DMS153 treated with DMSO at 0.1 percent for 48 hours (cell line): ENCODE measurements at regions not wholly inside any gene's neighbourhood (a gene's known extent, or its start where the extent isn't known, plus 50 kb on each side); places are given as distances from the start of the nearest gene placed in this dataset.

ENCODE experiments used
- DNase-seq: peaks from one replicate; lab custom pipeline; 2025; ENCODE audit not compliant: unreplicated experiment; lab: John Stamatoyannopoulos, UW

DNA sequence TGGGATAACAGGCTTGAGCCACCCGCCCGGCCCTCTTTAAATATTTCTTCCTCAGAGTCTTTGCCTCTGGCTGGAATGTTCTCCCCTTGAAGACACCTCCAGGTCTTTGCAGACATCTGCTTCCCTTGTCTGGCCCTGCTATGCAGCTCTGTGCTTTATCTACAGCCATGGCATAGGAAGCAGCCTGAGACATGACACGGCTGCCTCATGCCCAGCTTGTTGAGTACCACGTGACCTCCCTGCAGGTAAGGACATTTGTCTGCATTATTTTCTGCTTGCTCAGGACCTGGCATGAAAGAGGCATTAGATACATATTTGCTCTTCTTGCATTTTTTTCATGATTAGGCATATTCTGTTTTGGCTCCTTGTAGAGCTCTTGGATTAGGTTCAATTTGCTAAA, 113.8 kb upstream of the KLF6 start:
- peak; percentile 46 for DNase-seq

DNA sequence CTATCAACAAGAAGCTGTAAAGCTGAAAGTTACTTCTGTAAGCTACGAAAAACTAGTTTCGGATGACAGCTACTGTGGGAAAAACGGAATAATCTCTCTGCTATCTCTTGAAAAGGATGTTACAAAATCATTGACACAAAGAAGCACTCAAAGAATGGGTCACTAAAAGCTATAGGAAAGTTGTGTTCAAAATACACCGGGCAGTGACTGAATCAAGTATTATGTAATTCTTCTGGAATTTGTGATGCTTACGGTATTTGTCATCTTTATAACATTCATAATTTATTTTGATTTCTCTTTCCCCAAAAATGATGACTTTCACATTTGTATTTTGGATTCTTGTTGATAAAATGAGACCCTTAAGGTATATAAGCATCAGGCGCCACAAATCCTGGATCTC, 112.1 kb upstream of the KLF6 start:
- no peak for DNase-seq

DNA sequence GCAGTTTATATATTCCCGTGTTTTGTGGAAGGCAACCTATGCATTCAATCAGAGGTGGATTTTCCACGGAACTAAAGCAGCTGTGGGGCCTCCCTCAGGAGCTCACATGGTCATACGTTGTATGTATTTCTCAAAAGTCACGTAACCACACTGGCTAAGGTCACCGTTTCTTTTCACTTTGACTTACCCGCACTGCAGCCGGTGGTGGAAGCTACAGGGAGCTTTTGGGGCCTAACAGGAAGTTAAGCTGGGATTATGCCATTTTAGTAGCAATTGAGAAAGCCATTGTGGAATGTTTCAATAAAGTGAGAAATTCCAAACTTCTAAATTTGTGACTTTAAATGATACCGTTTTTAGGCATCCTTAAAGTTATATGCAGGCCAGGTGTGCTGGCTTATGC, 111.2 kb upstream of the KLF6 start:
- no peak for DNase-seq

DNA sequence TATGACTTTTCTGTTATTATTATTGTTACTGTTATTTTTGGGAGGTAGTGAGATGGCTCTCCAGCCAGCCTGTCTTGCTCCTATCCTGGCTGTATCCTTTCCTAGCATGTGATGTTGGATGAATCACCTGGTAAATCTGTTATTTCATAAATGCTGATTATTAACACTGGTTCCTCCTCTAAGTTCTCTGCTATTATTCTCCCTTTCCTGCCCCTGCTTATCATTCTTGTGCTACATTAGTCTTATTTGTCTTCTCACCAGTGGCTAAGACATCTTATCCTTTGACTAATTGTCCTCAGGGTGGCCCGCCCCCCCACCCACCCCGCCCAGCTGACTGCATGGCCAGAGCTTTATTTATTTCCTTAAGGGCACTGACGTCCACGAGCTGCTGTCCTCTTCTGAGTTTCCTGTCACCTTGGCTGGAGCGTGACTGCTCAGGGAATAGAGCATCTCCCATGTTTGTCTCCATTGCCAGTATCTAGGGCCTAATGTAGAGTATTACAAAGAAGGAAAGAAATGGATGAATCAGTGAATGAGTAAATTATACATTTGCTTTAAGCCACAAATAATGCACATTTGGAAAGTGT, 110.1 kb upstream of the KLF6 start:
- no peak for DNase-seq

DNA sequence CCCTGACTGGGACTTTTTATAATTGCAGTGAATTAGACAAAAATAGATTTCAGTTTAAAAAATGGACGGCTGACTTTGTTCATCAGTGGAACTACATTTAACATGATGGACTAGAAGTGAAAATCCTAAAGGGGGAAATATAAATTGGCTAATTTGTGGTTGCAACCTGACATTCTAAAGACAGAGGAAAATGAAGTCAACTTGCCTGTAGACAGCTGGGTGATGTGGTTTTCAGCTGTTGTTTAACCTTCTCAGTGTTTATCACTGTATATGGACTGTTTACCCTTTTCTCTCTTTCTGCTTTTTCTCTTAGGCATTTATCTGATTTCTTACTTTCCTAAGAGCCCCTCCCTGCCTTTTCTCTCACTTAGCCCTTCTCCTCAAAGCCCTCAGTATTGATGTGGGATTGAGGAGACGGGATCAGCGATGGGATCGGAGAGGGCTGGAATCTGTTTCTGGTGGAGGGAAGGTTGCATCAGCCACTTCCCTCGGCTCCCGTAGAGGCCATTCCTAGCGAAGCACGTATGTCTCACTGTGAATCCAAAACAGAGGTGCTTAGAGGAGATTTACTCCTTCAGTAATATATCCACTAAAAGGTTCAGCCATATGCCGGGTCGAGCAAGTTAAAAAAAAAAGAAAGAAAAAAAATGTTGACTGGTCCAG, 109.0 kb upstream of the KLF6 start:
- no peak for DNase-seq

DNA sequence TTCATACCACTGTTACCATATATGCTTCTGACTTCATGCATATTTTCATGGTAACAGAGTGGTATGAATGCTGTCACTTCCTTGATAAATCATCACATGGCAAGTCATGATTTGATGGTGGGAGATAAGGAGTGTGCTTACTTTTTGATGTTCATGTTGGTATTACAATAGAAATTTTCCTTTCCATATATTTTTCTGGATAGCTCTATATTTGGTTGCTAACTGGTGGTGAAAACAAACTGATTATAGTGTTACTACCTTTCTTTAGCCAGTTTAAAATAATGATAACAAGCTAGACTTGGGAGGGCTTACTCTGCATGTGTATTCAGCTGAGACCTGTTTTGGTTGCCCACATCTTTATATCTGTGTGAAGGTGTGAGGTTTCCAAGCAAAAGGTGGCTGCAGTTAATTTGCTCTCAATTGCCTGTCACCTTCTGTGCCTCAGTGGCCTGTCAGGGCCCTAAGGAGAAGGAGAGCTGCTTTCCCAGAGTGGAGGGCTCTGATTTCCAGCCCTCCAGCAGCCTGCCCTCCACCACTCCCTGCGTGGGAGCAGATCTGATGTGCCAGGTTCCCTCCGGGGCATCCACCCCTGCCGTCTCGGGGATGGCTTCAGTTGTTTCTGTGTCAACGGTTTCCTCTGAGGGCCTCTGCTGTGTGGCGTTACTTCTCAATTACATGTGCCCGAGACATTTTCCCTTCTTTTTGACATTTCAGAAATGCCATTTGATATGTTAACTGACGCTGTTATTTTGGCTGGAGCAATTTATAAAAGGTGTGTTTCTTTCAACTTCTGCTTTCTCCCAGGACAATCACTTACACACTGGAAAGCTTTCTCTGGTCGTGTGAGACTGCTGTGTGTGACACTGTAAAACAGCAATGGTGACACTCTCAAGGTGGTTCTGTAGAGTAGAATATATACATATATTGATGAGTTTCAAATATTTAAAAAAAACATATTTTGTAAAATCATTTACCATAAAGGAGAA, 107.7 kb upstream of the KLF6 start:
- no peak for DNase-seq

DNA sequence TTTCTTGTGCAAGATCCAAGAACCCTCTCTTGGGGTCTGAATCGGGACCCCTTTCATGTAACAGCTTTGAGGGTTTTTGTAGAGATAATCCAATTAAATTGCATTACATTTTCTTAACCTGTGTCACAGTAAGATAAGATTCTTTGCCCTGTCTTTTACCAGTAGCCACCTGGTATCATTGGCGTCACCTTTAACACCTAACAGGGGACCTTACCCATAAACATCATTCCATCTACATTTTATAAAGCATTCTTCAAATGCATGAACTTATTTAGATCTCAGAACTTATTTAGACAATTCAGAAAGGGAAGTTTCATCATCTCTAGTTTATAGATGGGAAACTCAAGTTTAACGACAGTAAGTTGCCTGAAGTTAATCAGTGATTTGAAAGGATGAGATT, 106.4 kb upstream of the KLF6 start:
- no peak for DNase-seq

DNA sequence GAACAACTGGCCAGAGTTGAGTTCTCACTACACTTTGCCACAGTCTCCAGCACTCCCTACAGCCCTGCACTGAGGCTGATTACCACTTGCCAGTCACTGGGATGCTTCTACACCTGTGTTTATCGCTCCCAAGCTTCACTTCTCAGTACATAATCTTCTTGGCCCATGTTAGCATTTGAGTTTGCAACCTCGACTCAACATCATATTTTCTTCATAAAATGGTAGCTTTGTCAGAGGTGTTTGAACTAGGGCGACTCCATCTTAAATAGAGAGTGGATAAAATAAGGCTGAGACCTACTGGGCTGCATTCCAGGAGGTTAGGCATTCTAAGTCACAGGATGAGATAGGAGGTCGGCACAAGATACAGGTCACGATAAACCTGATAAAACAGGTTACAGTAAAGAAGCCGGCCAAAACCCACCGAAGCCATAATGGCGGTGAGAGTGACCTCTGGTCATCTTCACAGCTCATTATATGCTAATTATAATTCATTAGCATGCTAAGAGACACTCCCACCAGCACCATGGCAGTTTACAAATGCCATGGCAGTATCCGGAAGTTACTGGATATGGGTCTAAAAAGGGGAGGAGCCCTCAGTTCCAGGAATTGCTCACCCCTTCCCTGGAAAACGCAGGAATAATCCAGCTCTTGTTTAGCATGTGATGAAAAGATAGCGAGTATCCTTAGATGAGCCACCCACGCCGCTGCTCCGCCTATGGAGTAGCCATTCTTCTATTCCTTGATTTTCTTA, 105.8 kb upstream of the KLF6 start:
- DNase-seq: no peak

DNA sequence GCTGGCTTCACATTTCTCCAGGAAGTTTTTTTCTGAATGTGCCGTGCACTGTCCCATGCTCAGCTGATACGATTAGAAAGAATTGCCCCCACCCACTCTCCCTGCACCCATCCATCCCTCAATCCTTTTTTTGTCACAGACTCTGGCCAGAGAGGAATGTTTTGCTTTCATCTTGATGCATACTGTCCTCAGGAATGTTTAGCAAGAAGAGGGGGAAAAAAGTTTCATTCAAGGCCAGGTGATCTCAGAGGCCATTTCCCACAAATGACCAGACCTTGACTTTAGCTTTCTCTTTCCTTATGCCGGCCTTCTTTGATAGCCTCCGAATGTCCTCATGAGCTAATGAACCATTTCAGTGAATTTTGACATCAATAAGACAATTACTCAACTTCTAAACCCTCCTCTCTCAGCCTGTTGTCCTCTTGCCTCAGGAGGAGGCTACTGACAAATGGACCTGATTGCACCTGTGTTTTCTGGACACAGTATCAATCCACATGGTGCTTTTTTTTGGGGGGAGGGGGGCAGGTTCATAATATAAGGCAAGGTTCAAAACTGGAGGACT, 105.0 kb upstream of the KLF6 start:
- no peak for DNase-seq

DNA sequence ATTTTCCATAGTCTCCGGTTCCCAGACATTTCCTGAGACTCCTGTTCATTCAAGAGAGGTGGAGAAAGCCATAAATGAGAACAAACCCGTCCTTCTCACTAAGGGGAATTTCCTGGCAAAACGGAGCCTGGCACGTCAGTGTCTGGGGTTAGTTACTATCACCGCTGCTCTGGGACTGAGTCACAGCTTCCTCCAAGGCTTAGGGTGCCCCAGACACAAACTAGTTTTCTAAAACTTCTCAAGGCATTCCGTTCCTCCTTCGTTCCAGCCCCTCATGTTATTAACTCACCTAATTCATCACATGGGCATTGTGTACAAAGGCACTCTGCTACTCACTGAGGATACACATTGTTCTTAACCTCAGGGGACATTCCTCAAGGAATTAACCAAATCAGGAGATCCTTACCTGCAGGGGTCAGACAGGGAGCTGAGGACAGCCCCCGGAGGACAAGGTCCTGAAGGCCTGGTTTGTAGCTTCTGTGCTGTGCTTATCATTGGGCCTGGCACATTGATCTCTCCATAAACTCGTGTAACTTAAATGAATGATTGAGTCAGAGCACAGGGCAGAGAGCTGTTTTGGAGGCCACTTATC, 103.0 kb upstream of the KLF6 start:
- no peak for DNase-seq

DNA sequence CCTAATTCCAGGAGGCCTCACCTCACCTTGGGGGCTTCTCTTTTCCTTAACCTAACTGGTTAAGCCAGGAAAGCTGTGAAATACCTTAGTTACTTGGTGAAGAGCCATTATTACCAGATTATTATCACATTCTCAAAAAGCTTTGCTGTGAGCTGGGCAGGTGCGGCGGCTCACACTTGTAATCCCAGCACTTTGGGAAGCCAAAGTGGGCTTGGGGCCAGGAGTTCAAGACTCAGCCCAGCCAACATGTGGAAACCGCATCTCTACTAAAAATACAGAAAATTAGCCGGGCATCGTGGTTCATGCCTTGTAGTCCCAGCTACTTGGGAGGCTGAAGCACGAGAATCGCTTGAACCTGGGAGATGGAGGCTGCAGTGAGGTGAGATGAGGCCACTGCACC, 102.4 kb upstream of the KLF6 start:
- DNase-seq: no peak

DNA sequence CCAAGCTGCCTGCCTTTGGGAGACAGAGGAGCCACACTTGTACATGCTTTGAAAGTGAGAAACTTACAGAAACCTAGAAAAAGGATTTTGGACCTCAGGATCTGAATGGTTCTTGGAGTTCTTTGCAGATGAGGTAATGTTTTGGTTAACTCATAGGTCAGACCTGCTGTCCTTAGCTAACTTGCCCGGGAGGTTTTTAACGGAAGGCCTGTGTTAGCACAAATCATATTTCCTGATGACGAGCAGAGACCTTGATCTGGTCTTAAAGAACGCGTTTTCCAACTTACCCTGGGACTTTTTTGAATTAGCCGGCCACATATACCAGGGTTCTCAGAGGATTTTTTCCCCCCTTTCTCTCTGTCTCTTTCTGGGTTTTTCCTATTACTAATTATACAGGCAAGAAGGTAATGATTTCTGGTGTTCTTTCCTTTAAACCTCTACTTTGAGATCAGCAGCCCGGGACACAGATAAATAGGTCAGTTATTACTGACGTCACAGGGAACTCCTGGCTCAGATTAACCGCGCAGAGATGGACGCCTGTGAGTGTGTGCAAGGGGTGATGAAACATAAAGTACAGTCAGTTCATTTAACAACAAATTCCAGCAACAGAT, 101.7 kb upstream of the KLF6 start:
- DNase-seq: no peak

DNA sequence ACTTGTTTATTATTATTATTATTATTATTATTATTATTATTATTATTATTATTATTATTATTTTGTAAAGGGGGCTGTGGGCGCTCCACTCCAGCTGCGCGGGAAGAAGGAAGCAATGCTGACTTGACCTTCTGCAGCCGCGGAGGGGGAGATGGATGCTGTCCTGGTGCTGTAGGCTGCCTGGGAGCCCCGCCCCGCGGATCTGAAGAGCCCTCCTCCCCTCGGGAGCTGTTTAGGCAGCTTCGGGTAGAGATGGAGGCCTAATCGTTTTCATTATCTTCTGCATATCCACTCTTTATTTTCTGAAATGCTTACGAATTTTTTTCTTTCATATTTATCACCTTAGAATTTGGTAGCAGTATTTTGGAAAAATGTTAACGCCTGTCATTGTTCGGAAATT, 101.2 kb upstream of the KLF6 start:
- no peak for DNase-seq

DNA sequence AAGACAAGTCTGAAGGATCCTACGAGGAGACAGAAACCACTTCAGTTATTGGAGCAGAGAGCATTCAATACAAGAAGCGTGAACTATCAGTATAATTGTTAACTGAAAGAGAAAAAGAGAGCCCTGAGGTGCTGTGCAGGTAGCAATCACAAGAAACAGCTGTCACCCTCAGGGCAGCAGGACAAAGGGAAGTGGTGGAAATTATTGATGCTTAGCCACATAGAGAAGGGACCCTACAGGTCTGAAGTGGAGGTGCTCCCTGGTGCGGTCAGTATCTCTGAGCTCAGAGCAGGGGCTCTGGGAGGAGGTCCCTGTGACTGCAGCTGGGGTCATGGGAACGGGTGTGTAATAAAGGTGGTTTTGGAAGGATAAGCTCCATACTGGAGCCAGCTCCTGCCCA, 97.8 kb upstream of the KLF6 start:
- no peak for DNase-seq

DNA sequence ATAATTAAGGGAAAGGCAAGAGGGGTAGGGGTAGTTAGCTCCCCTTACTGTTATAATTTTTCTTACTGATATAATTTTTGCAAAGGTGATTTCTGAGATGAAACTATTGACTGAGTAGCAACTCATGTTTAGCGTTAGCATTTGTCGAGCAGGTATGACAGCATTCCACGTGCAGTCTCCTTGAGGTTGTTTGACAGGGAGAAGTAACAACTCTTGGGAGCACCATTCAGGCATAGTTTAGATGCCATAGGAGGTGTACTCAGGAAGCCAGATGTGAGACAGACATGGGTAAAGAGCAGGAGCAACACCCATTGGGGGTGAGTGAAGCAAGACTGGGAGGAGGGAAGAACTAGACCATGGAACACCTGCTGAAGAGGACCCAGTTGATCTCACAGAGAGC, 96.6 kb upstream of the KLF6 start:
- DNase-seq: no peak

DNA sequence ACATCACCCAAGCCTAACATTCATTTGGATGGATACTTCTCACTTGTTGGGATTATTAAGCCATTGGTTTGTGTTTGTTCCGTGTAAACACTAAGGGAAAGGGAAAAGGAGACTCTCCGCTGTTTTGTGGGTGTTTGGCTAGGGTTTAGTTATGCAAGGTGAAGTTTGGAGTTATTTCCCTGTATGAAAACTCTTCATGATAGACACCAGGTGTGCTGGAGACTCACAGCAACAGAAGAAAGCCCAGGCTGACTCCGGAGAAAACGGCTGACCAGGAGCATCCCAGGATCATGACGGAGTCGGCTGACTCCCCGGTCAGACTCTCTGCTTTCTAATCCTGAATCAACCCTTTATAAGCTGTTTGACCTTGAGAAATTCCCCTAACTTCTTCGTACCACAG, 94.1 kb upstream of the KLF6 start:
- DNase-seq: no peak

DNA sequence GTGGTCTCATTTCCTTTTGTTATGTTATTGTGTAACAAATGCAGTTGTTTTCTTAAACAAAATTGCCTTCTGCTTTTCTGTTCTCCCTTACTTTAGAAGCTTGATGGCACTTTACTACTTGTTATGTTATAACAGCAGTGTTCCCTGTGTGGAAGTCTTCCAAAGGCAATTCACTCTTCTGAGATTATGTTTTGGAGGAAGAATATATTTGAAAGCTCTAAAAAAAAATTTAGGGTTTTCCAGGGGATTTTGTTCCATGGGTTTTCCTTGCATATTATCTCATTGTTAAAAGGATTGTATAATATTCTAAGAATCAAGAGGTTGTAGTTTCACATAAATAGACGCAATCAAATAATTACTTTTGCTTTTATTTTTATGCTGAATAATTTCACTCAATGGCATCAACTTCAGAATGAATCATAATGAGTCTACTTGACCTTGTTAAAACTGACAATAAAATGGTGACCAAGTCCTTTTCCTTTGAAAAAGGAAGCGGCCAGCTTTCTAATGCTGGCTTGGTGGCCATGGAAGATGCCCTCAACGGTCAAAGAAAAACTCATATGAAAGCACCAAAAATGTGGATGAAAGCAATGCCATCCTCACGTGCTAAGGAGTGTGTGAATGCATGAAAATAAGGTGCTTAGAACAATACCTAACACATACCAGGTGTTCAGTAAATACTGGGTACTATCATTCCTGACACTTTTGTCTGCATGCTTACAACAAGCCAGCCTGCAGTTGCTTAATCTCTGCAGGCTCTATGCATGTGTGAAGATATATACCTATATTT, 92.4 kb upstream of the KLF6 start:
- no peak for DNase-seq

DNA sequence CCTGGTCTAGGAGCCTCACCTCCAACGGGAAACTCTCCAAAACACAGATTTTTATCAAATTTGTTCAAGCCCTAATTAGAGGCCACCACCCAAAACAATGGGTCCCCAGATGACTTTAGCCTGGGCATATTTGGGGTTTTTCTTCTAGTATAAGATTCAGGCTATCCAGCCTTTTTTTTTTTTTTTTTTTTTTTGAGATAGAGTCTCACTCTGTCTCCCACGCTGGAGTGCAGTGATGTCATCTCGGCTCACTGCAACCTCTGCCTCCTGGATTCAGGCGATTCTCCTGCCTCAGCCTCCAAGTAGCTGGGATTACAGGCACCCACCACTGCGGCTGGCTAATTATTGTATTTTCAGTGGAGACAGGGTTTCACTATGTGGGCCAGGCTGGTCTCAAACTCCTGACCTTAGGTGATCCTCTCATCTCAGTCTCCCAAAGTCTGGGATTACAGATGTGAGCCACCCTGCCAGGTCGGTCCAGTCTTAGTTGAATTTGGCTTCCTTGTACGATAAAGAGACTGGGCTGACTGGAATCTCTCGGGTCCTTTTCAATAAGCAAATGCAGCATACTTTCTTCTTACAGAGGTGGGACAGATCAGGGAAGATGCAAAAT, 91.4 kb upstream of the KLF6 start:
- DNase-seq: no peak

DNA sequence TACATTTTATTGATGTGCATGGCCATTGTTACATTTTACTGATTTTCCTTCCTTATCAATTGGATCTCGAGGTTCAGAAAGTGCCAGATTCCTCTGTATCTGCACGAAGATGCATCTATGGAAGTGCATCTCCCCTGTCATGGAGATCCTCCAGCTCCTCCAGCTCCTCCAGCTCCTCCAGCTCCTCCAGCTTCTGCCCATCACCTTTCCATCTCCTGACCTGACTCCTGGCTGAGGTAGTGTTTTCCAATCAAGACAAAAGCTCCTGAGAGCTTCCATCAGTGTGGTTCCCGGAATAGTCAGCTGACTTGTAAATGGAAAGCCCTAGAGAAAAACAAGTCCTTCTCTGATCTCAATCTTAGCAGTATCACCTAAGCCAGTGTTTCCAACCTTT, 90.8 kb upstream of the KLF6 start:
- no peak for DNase-seq
